ENCODE measurements at regions not wholly inside any gene's neighbourhood (a gene's known extent, or its start where the extent isn't known, plus 50 kb on each side); places are given as distances from the start of the nearest gene placed in this dataset.

- TF ChIP-seq, protein P1, sequence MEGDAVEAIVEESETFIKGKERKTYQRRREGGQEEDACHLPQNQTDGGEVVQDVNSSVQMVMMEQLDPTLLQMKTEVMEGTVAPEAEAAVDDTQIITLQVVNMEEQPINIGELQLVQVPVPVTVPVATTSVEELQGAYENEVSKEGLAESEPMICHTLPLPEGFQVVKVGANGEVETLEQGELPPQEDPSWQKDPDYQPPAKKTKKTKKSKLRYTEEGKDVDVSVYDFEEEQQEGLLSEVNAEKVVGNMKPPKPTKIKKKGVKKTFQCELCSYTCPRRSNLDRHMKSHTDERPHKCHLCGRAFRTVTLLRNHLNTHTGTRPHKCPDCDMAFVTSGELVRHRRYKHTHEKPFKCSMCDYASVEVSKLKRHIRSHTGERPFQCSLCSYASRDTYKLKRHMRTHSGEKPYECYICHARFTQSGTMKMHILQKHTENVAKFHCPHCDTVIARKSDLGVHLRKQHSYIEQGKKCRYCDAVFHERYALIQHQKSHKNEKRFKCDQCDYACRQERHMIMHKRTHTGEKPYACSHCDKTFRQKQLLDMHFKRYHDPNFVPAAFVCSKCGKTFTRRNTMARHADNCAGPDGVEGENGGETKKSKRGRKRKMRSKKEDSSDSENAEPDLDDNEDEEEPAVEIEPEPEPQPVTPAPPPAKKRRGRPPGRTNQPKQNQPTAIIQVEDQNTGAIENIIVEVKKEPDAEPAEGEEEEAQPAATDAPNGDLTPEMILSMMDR (IDR thresholded peaks at IDR 0.05) = no peak
- no peak for TF ChIP-seq EZH2 (IDR thresholded peaks at IDR 0.05)
Observed at GRCh38 chr10:71052076-71052660, 160.2 kb upstream of the UNC5B start.

Data from neural progenitor cell (in vitro differentiated cells).